Uterus (tissue), 2 donors: ENCODE measurements at regions not wholly inside any gene's neighbourhood (a gene's known extent, or its start where the extent isn't known, plus 50 kb on each side); places are given as distances from the start of the nearest gene placed in this dataset.
"Not testable (repeated sequence)": the region's sequence is repeated elsewhere in the genome, so short reads cannot be mapped to it uniquely, and the experiment has no call there.

ENCODE experiments used
- CTCF ChIP-seq, 4 experiments: fragments of 200-600 bp in 2 of 4; fragments of 450-650 bp in 2 of 4; sonication (generic) in 2 of 4; IDR thresholded peaks; one replicate each; pipeline ENCODE4 v1.5.1; 2016 to 2019; ENCODE audit warnings: antibody characterized with exemption in 4 of 4, mild to moderate bottlenecking in 2 of 4, moderate library complexity in 1 of 4
- POLR2A ChIP-seq, 2 donors: fragments of 450-650 bp; IDR thresholded peaks; one replicate each; pipeline ENCODE4 v1.6.1; 2016; ENCODE audit warnings: antibody characterized with exemption in 2 of 2, mild to moderate bottlenecking in 1 of 2, moderate library complexity in 1 of 2

- not testable (repeated sequence) for TF ChIP-seq CTCF, POLR2A (IDR thresholded peaks at IDR 0.05)
Measured at GRCh38 chr4:3606850-3607249, 74.6 kb upstream of the LRPAP1 start.
